ENCODE measurements at regions not wholly inside any gene's neighbourhood (a gene's known extent, or its start where the extent isn't known, plus 50 kb on each side); places are given as distances from the start of the nearest gene placed in this dataset.

DNA sequence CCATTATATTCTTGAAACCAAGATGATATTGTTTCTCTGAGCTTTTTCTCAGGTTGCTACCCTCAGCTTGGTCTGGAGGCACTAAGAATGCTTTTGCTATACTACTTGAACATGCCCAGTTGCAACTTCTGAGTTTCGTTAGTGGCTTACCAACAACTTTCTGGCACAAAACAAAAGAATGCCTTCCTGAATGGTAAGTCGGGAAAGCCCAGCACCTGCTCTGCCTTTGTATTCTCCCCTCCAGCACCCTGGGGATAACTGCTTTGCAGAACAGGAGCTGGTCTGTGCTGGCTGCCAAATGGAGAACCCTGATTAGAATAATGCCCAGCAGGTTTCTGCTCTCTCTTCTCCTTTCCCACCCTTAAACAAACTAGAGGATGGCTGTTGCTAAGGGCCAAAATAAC, 149.3 kb downstream of the TGFB2 start:
- H3K4me3 Mint-ChIP-seq = no peak overlapping the region
- no peaks in the 10 kb centered on the region for H3K4me1 Mint-ChIP-seq (ENCODE audit: low read depth)

DNA sequence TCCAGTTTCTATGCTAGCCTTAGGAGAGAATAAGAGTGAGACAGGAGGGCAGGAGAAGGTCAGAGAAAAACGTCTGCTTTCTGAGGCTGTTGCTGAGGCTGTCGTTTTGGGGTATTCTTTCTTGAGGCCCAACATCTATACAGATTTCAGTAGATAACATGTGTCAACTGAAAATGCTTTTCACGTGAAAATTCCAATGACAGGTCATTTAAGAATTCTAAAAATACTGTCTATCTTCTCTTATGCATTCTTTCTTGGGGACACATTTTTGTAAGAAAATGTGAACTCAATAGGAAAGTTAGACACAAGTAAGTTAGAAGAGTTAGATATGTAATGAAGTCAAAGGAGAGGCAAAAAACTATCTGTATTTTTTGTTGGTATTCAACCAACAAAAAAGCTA, 150.8 kb downstream of the TGFB2 start:
- H3K27me3 Mint-ChIP-seq = peaks cover 15% of the 10 kb centered on the region
- no peaks in the 10 kb centered on the region for H3K9me3 Mint-ChIP-seq

More for the DNA sequence above, 149.3 kb downstream of the TGFB2 start:
- Mint-ChIP-seq H3K27me3 (peaks cover 15% of the 10 kb centered on the region), H3K9me3 (no peaks in the 10 kb centered on the region), H3K27ac (no peak overlapping the region), H3K36me3 (ENCODE audit: low read depth) (no peaks in the 10 kb centered on the region)

DNA sequence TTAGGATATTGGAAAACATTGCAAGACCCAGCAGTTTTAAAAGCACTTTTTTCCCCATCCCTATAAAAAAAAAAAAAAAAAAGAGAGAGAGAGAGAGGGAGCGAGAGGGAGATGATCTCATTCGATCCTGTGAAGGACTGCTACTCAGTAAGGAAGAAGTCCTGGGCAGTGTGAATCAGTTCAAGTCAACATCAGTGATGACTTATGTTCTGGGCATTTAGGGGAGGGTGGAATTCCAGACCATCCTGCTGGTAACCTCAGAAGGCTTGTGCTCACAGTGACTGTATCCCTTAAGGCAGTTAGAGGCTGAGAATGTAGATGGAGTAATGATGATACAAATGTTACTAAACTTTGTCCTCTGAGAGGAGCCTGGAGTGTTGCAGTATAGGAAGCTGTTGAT, 151.4 kb downstream of the TGFB2 start:
- no peaks in the 10 kb centered on the region for H3K36me3 Mint-ChIP-seq (ENCODE audit: low read depth)

More for the DNA sequence above, 150.8 kb downstream of the TGFB2 start:
- Mint-ChIP-seq H3K4me3 (no peak overlapping the region), H3K4me1 (ENCODE audit: low read depth) (no peaks in the 10 kb centered on the region), H3K27ac (no peak overlapping the region), H3K36me3 (ENCODE audit: low read depth) (no peaks in the 10 kb centered on the region)

DNA sequence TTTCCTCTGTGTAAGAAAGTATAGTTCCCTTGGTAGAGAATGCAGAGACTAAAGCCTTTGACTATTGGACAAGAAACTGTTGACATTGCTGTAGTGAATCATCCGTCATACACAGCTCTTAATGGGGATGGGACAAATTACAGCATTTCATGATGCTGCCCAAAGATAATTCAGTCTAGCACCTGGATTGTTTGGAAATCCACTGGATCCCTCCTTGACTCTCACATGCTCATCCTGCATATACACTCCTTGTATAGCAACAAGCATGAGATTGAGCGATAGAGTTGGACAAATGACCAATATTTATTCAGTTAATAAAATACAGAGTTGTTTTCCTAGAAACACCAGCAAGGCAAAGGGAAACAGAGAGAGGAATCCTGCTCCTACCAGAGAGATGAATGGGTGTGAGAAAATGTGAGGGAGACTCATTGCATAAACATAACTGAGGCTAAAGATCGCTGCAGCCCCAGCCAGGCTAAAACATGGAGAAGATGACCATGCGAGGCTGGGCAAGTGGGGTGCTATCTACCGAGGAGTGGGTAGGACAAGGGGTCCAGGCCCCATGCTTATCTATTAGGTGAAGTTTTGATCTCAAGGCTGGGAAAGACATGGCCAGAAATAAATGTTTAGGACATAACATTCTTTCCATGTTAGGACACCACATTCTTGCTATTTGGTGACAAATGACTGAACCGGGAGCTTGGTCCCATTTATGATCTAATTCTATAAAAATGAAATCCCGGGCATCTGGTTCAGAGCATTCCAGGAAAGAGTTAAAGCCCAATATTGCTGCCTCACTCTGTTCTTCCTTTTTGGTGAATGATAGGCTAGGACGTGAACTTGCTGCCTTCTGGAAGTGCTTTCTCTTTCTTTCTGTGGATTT, 153.2 kb downstream of the TGFB2 start:
- Mint-ChIP-seq H3K27me3 (peaks cover 19% of the 10 kb centered on the region), H3K4me1 (ENCODE audit: low read depth) (no peaks in the 10 kb centered on the region), H3K36me3 (ENCODE audit: low read depth) (no peaks in the 10 kb centered on the region), H3K4me3 (no peak overlapping the region), H3K9me3 (peaks cover 3% of the 10 kb centered on the region), H3K27ac (no peak overlapping the region)

More for the DNA sequence above, 151.4 kb downstream of the TGFB2 start:
- Mint-ChIP-seq H3K27ac (no peak overlapping the region), H3K9me3 (peaks cover 1% of the 10 kb centered on the region), H3K4me3 (no peak overlapping the region), H3K27me3 (peaks cover 17% of the 10 kb centered on the region), H3K4me1 (ENCODE audit: low read depth) (no peaks in the 10 kb centered on the region)

DNA sequence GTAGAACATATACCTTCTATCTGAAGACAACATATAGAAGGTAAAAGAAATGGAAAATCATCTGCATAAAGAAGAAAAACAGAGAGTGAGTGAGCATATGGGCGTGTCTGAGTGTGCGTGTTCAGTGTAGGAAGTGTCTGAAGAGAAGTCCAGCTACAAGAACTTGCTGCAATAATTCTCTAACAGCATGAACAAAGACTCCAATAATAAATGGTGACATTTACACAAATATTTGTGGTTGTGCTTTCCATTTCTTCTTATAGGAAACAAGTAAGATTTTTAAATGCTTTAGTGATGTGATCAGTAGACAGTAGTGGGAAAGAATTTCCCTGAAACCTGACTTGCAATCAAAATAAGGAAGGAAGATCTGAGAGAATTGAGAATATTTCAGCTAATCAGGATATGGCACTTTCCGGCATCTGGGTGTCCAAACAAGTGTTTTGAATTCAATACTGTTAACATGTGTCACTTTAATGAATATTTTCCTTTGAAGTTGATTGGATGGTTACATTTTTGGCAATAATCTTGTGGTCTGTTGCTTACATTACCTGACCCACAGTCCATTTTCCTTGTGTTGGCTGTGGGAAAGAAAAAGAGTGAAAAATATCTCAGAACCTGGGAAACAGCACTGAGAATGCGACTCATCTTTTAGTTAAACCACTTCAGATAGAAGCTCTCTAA, 154.0 kb downstream of the TGFB2 start:
- peaks cover 23% of the 10 kb centered on the region for H3K27me3 Mint-ChIP-seq
- H3K27ac Mint-ChIP-seq = no peak overlapping the region
- no peak overlapping the region for H3K4me3 Mint-ChIP-seq
- peaks cover 3% of the 10 kb centered on the region for H3K9me3 Mint-ChIP-seq
- no peaks in the 10 kb centered on the region for H3K36me3 Mint-ChIP-seq (ENCODE audit: low read depth)
- no peaks in the 10 kb centered on the region for H3K4me1 Mint-ChIP-seq (ENCODE audit: low read depth)

DNA sequence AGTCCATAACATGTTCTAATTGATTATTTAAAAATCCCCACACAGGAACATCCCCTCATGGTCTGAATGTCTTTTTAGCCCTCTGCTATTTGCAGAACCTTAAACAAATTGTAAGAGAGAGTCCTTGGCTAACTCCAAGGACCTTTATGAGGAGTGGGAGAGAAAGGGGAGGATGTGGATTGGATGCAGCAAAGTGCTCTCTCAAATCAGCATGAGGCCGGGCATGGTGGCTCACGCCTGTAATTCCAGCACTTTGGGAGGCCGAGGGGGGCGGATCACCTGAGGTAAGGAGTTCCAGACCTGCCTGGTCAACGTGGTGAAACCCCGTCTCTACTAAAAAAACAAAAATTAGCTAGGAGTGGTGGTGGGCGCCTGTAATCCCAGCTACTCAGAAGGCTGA, 154.8 kb downstream of the TGFB2 start:
- no peaks in the 10 kb centered on the region for H3K4me1 Mint-ChIP-seq (ENCODE audit: low read depth)
- H3K4me3 Mint-ChIP-seq = no peak overlapping the region
- H3K9me3 Mint-ChIP-seq = peaks cover 3% of the 10 kb centered on the region
- H3K27ac Mint-ChIP-seq = no peak overlapping the region
- H3K36me3 Mint-ChIP-seq (ENCODE audit: low read depth) = no peaks in the 10 kb centered on the region
- H3K27me3 Mint-ChIP-seq = peaks cover 22% of the 10 kb centered on the region

DNA sequence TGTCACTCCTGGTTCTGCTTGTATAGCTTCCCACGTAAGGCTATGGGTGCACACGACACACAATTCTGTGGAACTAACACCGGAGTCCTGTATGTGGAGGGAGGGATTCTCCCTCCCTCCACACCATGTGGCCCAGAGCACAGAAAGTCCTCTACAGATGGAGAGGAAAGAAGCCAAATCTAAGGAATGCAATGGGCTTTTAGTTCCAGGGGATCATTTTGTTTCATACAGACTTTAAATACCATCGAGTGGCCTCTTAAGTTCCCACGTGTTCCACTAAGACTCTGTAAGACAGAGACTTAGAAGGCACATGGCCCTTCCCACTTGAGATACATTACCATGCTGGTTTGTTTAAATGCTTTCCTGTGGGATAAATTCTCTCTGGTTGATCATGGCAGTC, 156.0 kb downstream of the TGFB2 start:
- H3K36me3 Mint-ChIP-seq (ENCODE audit: low read depth) = no peaks in the 10 kb centered on the region
- peaks cover 3% of the 10 kb centered on the region for H3K9me3 Mint-ChIP-seq
- no peak overlapping the region for H3K4me3 Mint-ChIP-seq
- H3K4me1 Mint-ChIP-seq (ENCODE audit: low read depth) = no peaks in the 10 kb centered on the region
- no peak overlapping the region for H3K27ac Mint-ChIP-seq
- peaks cover 21% of the 10 kb centered on the region for H3K27me3 Mint-ChIP-seq

DNA sequence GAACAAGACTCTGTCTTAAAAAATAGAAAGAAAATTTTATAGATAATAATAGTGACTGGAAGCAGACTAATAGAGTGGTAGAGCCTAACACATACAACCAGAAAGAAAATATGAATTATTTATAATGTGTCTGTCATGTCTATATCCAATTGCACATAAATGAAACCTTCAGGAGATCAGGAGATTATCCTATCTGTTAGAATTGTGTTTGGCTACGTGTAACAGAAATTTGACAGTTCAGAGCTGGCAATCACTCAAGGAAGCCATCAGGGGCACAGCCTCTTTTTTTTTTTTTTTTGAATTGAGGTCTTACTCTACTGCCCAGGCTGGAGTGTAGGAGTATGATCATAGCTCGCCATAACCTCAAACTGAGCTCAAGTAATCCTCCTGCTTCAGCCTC, 157.2 kb downstream of the TGFB2 start:
- H3K4me3 Mint-ChIP-seq = no peak overlapping the region
- no peak overlapping the region for H3K27ac Mint-ChIP-seq
- H3K9me3 Mint-ChIP-seq = peaks cover 15% of the 10 kb centered on the region
- H3K27me3 Mint-ChIP-seq = peaks cover 21% of the 10 kb centered on the region
- H3K4me1 Mint-ChIP-seq (ENCODE audit: low read depth) = no peaks in the 10 kb centered on the region
- H3K36me3 Mint-ChIP-seq (ENCODE audit: low read depth) = peaks cover 4% of the 10 kb centered on the region

DNA sequence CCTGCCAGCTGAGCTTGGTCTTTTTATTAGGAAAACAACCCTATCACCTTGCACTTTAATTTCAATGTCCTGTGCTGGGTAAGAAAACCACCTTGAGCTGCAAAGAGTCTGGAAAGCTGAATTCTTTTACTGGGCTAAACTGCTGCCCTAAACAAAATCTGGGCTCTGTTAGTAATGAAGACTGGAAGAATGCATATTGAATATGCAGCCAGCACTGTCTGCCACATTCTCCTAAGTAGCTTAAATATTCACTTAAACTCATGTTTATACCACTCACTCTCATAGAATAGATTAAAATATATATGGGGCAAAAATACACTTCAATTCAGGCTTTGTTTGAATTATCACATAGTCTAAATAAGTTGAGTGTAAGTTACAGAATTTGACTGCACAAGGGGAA, 158.0 kb downstream of the TGFB2 start:
- peaks cover 19% of the 10 kb centered on the region for H3K27me3 Mint-ChIP-seq
- no peak overlapping the region for H3K27ac Mint-ChIP-seq
- H3K9me3 Mint-ChIP-seq = peaks cover 15% of the 10 kb centered on the region
- H3K4me1 Mint-ChIP-seq (ENCODE audit: low read depth) = no peaks in the 10 kb centered on the region
- peaks cover 4% of the 10 kb centered on the region for H3K36me3 Mint-ChIP-seq (ENCODE audit: low read depth)
- no peak overlapping the region for H3K4me3 Mint-ChIP-seq

DNA sequence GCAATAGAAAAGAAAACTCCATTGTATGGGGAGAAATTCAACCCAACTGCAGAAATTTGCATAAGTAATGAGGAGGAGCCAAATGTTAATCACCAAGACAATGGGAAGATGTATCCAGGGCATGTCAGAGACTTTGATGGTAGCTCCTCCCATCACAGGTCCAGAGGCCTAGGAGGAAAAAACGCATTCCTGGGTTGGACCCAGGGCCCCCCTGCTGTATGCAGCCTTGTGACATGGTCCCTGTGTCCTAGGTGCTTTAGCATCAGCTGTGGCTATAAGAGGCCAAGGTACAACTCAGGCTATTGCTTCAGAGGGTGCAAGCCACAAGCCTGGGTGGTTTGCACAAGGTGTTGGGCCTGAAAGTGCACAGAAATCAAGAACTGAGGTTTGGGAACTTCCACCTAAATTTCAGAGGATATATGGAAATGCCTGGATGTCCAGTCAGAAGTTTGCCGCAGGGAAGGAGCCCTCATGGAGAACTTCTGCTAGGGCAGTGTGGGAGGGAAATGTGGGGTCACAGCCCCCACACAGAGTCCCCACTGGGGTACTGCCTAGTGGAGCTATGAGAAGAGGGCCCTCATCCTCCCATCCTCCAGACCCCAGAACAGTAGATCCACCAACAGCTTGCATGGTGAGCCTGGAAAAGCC, 162.3 kb downstream of the TGFB2 start:
- Mint-ChIP-seq H3K9me3 (peaks cover 15% of the 10 kb centered on the region), H3K4me3 (no peak overlapping the region), H3K36me3 (ENCODE audit: low read depth) (peaks cover 4% of the 10 kb centered on the region)

DNA sequence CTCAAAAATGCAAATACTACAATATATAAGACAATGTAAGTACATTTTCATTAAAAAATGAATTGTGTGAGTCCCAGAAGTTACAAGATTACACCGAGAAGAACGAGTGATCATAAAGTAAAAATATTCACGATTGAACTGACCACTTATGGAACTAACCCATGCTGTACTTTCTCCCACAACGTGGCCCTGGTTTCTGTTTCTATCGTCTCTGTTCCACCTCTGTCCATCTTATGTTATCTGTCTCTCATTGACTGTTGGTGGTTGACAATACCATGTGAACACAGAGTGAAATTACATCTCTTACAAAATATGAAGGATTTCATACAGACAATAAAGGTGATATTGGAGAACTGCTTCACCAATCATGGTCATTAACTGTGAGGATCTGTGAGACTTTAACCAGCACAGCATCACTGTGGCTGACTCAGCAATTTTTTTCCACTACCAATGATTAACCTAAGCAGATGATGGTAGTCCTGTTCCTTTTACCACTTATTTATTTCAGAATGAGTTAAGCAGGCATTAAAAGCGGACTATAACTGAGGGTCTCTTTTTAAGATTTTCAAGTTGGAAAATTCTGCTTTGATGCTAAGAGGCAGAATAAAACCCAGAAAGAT, 165.1 kb downstream of the TGFB2 start:
- peaks cover 10% of the 10 kb centered on the region for H3K27me3 Mint-ChIP-seq
- peaks cover 4% of the 10 kb centered on the region for H3K36me3 Mint-ChIP-seq (ENCODE audit: low read depth)
- H3K9me3 Mint-ChIP-seq = peaks cover 15% of the 10 kb centered on the region
- no peak overlapping the region for H3K4me3 Mint-ChIP-seq
- no peaks in the 10 kb centered on the region for H3K4me1 Mint-ChIP-seq (ENCODE audit: low read depth)
- H3K27ac Mint-ChIP-seq = no peak overlapping the region

More for the DNA sequence above, 162.3 kb downstream of the TGFB2 start:
- Mint-ChIP-seq H3K4me1 (ENCODE audit: low read depth) (no peaks in the 10 kb centered on the region), H3K27ac (no peak overlapping the region), H3K27me3 (peaks cover 14% of the 10 kb centered on the region)

DNA sequence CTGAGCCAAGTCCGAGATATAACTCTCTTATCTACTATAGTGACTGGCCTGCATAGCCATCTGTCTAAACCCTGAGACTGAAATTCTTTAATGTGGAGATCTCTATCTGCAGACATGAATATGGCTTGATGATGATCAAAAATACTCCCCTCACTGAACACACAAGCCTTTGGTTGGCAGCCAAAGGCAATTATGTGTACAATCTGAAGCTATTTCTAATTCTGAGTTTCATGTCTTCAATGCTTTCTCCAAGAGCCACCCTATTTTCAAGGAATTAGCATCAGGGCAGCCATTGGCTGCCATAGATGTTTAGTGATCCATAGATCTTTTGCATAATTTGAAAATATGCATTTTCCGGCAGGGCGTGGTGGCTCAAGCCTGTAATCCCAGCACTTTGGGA, 168.2 kb downstream of the TGFB2 start:
- no peaks in the 10 kb centered on the region for H3K36me3 Mint-ChIP-seq (ENCODE audit: low read depth)
- H3K27ac Mint-ChIP-seq = no peak overlapping the region
- no peak overlapping the region for H3K4me3 Mint-ChIP-seq
- H3K4me1 Mint-ChIP-seq (ENCODE audit: low read depth) = no peaks in the 10 kb centered on the region
- peaks cover 4% of the 10 kb centered on the region for H3K9me3 Mint-ChIP-seq
- H3K27me3 Mint-ChIP-seq = peaks cover 23% of the 10 kb centered on the region

DNA sequence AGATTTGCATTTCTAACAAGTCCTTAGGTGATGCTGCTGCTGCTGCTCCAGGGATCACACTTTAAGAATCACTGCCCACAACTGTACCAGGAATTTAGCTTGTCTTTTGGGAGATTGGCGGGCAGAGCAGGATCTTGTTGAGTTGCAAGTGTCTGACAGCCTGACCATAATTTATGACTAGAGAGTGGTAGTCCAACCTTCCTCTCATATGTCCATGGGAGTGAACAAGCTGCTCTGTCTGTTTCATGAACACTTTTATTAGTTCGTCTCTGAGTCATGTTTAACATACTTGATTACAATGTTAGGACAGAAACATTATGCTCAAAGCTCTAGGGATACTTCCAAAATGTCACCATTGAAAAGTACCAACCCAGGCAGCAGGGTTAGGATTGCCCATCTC, 169.6 kb downstream of the TGFB2 start:
- H3K9me3 Mint-ChIP-seq = peaks cover 4% of the 10 kb centered on the region
- H3K36me3 Mint-ChIP-seq (ENCODE audit: low read depth) = no peaks in the 10 kb centered on the region
- peaks cover 33% of the 10 kb centered on the region for H3K27me3 Mint-ChIP-seq
- no peak overlapping the region for H3K27ac Mint-ChIP-seq
- no peak overlapping the region for H3K4me3 Mint-ChIP-seq
- H3K4me1 Mint-ChIP-seq (ENCODE audit: low read depth) = no peaks in the 10 kb centered on the region

DNA sequence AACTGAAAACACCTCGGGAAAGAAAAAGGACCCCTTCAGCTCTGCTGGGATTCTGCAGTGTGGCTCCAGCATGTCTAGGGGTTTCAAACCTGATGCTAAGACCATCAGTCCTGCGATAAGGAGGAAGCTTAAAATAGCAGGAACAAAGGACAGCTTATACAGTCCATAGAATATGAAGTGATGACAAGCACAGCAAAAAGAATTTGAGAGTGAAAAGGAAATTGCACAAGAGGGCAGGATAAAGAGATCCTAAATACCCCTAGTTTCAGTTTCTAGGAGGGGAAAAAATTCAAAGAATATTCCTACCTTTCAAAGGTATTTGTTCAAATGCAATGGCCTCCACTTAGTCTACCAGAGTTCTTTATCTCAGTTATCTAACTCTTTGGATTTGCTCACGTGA, 171.4 kb downstream of the TGFB2 start:
- H3K4me3 Mint-ChIP-seq = no peak overlapping the region
- no peaks in the 10 kb centered on the region for H3K36me3 Mint-ChIP-seq (ENCODE audit: low read depth)
- H3K27ac Mint-ChIP-seq = no peak overlapping the region
- H3K27me3 Mint-ChIP-seq = peaks cover 34% of the 10 kb centered on the region
- no peaks in the 10 kb centered on the region for H3K4me1 Mint-ChIP-seq (ENCODE audit: low read depth)
- H3K9me3 Mint-ChIP-seq = peaks cover 1% of the 10 kb centered on the region

DNA sequence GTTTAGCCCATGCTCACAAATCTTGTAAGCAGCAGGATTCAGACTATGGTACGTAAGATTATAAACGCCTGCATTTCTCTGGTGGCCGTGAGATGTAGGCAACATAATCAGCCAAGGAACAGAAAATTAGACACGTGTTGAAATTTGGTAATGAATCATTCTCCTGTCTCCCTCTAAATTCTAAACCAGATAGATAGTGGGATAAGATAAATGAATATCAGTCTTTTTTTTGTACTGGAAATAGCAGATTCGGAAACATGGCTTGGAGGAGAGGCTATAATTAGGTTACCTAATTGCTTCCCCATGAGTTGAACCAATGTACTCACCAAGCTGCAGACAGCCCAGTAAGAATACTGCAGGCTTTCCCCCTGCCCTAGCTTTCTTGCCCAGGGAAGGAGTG, 172.3 kb downstream of the TGFB2 start:
- Mint-ChIP-seq H3K9me3 (no peaks in the 10 kb centered on the region), H3K36me3 (ENCODE audit: low read depth) (no peaks in the 10 kb centered on the region)

More for the DNA sequence above, 172.3 kb downstream of the TGFB2 start:
- H3K4me1 Mint-ChIP-seq (ENCODE audit: low read depth) = no peaks in the 10 kb centered on the region
- no peak overlapping the region for H3K27ac Mint-ChIP-seq
- no peak overlapping the region for H3K4me3 Mint-ChIP-seq
- peaks cover 30% of the 10 kb centered on the region for H3K27me3 Mint-ChIP-seq
